ENCODE measurements at regions not wholly inside any gene's neighbourhood (a gene's known extent, or its start where the extent isn't known, plus 50 kb on each side); places are given as distances from the start of the nearest gene placed in this dataset.

DNA sequence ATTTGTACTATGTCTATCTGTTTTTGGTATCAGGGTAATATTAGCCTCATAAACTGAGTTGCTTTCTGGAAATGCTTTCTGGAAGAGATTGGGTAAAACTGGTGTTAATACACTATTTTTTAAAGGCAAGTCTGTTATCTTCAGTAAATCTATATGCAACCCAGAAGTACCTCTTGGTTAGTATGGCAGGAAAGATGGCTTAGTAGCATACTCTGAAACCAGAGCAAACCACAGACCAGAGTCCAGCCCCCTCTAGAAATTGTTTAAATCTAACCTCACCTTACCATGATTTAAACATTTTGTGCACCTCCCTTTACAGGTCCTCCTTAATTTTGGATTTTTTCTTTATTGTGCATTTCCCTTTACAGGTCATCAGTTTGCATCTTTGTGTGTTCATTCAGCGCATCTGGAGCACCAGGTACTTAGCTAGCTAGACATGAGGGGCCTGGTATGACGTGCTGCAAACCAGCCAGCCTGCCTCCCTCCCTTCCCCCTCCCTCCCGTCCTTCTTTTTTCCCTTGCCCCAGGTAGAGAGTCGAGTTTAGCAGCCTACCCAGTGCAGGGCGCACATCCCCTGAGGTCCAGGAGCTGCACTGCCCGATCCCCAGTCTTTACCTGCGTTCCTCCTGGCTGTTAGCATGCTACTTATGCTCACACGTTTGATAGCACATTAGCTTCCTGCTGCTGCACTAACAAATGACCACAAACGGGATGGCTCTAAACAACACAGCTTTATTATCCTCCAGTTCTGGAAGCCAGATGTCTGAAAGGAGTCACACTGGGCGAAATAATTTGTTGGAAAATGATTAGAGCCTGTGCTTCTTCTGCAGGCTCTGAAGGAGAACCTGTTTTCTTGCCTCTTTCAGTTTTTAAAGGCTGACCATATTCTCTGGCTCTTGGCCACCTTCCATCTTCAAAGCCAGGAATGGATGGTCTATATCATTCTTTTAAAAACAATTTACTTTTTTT is 299.9 kb upstream of the HABP2 start:
- no peak for DNase-seq (ENCODE audit: extremely low read depth in 1 of 2, low read depth in 1 of 2)

- DNase-seq (ENCODE audit: extremely low read depth in 1 of 2, low read depth in 1 of 2) = no peak
These were observed 293.2 kb upstream of the HABP2 start for GRCh38 chr10:113259576-113260226.

DNA sequence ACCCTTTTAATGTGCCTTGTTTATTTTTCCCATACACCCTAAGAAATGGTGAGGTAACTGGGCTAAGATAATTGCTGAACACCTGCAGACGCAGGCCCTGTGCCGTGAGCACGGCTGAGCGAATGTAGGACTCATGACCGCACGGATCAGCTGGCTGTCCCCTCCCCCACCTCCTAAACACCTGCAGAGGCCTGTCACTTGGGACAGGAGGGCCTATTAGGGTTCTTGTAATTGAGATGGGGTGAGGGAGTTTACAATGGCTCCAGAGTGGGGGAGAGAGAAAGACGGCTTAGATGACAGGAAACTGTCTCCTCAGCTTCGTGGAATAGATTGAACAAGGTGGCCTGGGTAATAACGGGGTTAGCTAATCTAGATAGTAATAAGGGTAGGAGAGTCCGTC is 291.7 kb upstream of the HABP2 start:
- no peak for DNase-seq (ENCODE audit: extremely low read depth in 1 of 2, low read depth in 1 of 2)

- no peak for DNase-seq (ENCODE audit: extremely low read depth in 1 of 2, low read depth in 1 of 2)
These were observed 291.2 kb upstream of the HABP2 start for GRCh38 chr10:113261611-113262091.

DNA sequence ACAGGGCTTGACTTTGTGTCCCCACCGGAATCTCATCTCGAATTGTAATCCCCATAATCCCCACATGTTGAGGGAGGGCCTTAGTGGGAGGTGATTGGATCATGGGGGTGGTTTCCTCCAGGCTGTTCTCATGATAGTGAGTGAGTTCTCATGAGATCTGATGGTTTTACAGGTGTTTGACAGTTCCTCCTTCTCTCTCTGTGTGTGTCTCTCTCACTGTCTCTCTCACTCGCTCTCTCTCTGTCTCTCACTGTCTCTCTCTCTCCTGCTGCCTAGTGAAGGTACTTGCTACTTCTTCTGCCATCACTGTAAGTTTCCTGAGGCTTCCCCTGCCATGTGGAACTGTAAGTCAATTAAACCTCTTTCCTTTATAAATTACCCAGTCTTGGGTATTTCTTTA is 289.8 kb upstream of the HABP2 start:
- DNase-seq (ENCODE audit: extremely low read depth in 1 of 2, low read depth in 1 of 2) = no peak

- DNase-seq (ENCODE audit: extremely low read depth in 1 of 2, low read depth in 1 of 2) = no peak
These were observed 288.3 kb upstream of the HABP2 start for GRCh38 chr10:113264333-113265131.

DNA sequence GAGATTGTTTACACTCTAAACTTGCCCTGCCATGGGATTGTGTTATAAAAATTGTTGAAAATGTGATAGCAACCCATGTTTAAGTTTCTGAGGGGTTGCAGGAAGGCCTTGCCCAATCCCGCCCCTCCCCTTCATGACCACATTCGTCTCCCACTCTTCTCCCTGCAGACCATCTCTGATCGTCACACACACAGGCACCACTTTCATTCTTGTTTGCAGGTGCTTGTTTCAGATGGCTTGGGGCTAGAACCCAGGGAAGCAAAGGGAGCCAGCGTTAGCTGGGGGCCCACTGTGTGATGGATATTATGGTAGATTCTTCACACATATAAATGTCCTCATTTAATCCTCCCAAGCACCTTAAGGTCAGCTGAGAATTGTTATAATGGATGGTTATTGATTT is 286.7 kb upstream of the HABP2 start:
- no peak for DNase-seq (ENCODE audit: extremely low read depth in 1 of 2, low read depth in 1 of 2)

DNA sequence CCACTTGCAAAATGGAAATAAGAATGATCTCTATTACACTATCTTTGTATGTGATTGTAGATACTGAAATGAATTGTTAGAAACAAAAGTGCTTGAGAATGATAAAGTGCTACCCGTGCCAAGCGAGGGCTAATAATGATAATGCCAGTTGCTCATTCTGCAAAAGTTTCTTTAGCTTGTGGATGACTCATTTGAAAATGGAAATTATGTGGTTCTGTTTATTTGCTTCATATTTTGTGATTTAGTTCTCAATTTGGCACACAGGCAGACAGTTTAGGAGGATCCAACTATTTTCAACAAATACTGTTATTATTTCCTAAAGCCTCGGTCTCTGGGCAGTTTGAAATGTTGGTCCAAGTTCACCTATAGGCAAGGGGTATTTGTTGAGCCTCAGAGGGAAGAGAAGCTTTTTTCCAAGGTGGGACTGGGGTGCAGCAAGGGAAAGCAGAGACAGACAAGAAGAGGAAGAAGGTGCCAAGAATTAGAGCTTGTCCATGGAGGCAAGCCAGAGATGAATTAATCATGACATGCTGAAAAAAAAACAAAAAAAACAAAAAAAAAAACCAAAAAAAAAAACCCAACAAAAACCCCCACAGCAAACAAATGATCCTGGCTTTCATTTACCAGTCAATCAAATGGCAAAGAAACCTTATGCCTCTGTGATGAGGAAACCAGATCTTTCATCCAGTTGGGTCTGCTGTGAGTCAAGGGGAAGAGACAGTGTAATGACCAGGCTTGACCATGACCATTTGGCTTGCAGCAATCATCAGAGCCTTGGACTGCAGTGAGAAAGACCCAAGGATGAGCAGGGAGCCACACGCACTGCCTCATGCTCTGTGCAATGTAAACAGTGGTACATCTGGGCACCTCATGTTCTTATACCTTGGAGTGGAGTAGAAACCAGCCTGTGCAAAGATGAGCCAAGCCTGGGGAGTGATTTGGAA is 285.0 kb upstream of the HABP2 start:
- DNase-seq (ENCODE audit: extremely low read depth in 1 of 2, low read depth in 1 of 2) = no peak

GRCh38 chr10:113269333-113269732 is 283.5 kb upstream of the HABP2 start:
- no peak for DNase-seq (ENCODE audit: extremely low read depth in 1 of 2, low read depth in 1 of 2)

DNA sequence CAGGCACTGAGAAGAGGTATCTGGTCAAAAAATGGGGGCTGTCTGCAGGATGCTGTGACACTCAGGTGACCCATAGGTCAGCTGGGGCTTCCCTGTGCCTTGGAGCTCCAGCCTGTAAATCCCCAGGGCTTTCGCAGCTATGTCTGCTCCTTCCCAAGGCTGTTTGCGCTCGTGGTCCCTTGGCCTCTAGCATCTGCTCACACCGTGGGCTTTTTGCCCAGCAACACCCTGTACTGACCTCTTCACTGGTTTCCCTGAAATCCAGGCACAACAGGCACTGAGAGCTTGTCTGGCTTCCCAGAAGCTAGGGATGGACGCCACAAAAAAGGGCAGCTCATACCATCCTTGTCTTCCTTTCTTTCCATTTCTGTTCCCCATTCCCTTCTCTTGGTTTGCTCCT is 280.3 kb upstream of the HABP2 start:
- no peak for DNase-seq (ENCODE audit: extremely low read depth in 1 of 2, low read depth in 1 of 2)

DNA sequence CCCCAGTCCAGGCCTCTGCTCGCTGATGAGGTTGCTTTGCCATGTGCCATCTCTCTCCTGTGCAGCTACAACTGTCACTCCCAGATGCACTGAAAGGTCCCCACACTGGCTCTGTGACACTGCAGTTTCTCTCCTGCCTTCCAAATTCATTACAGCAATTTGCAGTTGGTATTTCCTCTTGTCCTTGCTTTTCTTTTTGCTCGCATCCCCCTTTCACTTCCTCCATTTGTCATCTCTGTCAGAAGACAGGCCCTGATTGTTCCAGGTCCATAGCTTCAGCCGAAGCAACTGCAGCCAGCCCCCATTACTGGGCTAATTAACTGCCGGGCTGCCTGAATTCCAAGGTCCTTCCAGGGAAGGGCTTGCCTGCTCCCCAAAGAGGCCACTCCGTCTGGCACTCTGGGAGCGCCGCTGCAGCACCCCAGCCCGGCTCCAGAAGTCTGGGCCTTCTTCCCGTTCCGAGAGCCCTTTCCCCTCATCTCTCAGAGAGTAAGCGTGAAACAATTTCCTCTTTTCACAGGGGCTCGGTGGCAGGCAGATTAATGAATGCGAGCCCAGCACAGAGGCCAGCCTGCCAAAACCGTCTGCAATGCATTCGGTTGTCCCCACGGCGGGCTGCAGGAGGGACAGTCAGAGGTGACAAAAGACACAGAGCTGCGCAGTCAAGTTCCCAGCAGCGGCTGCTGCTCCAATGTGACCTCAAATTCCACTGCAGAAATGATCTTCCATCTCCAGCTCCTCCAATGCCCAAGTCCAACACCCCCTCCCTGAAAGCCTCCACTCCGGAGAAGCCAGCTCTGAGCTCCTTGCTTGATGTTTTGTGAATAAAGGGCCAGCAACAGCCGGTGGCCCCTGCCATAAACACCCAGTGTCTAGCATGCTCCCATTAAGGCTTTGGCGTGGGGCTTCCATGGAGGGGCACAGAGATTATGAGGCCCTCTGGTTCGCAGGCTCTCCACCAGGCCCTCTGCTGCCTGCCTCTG is 279.4 kb upstream of the HABP2 start:
- DNase-seq (ENCODE audit: extremely low read depth in 1 of 2, low read depth in 1 of 2) = no peak

GRCh38 chr10:113274176-113274829 is 278.6 kb upstream of the HABP2 start:
- no peak for DNase-seq (ENCODE audit: extremely low read depth in 1 of 2, low read depth in 1 of 2)

- no peak for DNase-seq (ENCODE audit: extremely low read depth in 1 of 2, low read depth in 1 of 2)
These were observed 274.6 kb upstream of the HABP2 start for GRCh38 chr10:113278221-113278620.

- no peak for DNase-seq (ENCODE audit: extremely low read depth in 1 of 2, low read depth in 1 of 2)
These were observed 274.2 kb upstream of the HABP2 start for GRCh38 chr10:113278664-113279063.

DNA sequence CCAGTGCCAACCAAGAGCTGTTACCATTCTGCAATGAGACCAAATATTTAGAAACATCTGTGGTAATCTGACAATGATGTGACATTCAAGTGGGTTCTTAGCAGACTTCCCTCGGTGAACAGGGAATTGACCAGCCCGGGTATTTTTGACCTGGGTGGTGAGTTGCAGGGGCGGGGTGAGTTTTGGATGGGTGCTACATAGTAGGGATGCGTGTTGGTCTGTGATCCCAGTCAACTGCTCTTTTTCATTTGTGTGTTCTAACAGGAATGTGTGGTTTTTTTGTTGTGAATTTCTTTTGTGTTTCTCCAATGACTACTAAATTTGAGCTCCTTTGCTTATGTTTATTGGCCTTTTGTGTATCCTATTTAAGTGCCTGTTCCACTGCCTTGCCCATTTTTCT is 273.6 kb upstream of the HABP2 start:
- DNase-seq (ENCODE audit: extremely low read depth in 1 of 2, low read depth in 1 of 2) = no peak

GRCh38 chr10:113282564-113282963 is 270.3 kb upstream of the HABP2 start:
- no peak for DNase-seq (ENCODE audit: extremely low read depth in 1 of 2, low read depth in 1 of 2)

DNA sequence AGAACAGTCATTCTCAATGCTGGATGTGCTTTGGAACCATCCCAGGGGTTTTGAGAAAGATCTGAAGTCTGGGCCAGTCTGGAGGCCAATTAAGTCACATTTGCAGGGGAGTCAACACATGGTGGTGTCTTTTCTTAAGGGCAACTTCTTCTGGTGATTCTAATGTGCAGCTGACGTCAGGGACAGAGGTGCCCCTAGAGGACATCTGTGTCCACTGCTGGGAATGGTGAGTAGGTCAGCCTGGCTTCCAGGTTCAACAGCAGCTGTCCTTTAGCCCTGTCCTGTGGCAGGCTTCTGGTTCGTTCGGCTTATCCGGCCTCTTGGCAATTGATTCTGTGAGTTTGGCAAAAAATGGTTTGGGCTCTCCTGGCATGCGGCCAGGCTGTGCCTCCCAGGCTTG is 269.7 kb upstream of the HABP2 start:
- DNase-seq (ENCODE audit: extremely low read depth in 1 of 2, low read depth in 1 of 2) = no peak

DNA sequence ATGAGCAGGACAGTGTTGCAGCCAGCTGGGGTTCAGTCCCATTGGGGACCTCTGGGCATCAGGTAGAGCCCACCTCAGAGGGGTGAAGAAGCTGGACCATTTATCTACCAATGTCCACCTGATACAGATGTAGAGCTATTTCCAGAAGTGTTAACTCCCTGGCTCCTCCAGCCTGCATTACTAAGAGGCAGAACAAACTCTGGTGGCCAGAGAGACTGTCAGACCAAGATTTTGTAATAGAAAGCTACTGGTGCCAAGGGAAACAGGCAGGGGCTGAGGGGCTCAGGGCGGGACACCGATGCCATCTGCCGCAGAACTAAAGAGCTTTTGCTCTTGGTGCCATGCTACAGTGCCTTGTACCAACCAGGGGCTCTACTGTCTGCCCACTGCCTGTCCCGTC is 268.2 kb upstream of the HABP2 start:
- no peak for DNase-seq (ENCODE audit: extremely low read depth in 1 of 2, low read depth in 1 of 2)

DNA sequence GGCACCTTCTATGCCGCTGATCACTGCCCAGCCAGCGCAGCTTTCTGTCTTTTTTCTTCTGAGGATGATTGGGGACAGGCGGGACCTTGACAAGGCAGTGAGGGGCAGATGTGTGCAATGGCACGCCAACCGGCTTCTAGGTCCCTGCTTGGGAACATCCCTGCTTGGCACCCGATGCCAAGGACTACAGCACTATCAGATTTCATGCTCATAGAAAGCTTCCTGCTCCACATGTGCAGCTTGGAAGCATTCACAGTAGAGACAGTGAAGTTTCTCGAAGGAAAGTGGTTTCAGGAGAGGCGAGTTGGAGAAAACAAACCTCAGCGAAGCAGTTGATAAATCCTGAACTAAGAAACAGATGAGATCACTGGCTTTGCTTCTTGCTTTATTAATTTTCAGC is 267.5 kb upstream of the HABP2 start:
- no peak for DNase-seq (ENCODE audit: extremely low read depth in 1 of 2, low read depth in 1 of 2)
